ENCODE measurements at regions not wholly inside any gene's neighbourhood (a gene's known extent, or its start where the extent isn't known, plus 50 kb on each side); places are given as distances from the start of the nearest gene placed in this dataset.
A peak's percentile ranks its signal among the peaks of the same experiment; 100 is the strongest.

- H3K27ac Mint-ChIP-seq (ENCODE audit: unreplicated experiment): no peak overlapping the region
- H3K27me3 Mint-ChIP-seq (ENCODE audit: unreplicated experiment): no peaks in the 10 kb centered on the region
- DNase-seq (ENCODE audit: extremely low spot score, unreplicated experiment): peak; percentile 27
- H3K4me3 Mint-ChIP-seq (ENCODE audit: unreplicated experiment): no peak overlapping the region
- peaks cover 16% of the 10 kb centered on the region for H3K9me3 Mint-ChIP-seq (ENCODE audit: unreplicated experiment)
- H3K4me1 Mint-ChIP-seq (ENCODE audit: unreplicated experiment): no peaks in the 10 kb centered on the region
- H3K36me3 Mint-ChIP-seq (ENCODE audit: unreplicated experiment): no peaks in the 10 kb centered on the region
- no peak for TF ChIP-seq CTCF (IDR thresholded peaks at IDR 0.05)
Observed at GRCh38 chr2:16160281-16161084, 220.1 kb downstream of the MYCN start.

GRCh38 chr2:16156411-16156810, 216.1 kb downstream of the MYCN start:
- Mint-ChIP-seq H3K4me1 (ENCODE audit: unreplicated experiment) (no peaks in the 10 kb centered on the region), H3K9me3 (ENCODE audit: unreplicated experiment) (peaks cover 11% of the 10 kb centered on the region), H3K27ac (ENCODE audit: unreplicated experiment) (no peak overlapping the region), H3K4me3 (ENCODE audit: unreplicated experiment) (no peak overlapping the region), H3K36me3 (ENCODE audit: unreplicated experiment) (no peaks in the 10 kb centered on the region), H3K27me3 (ENCODE audit: unreplicated experiment) (no peaks in the 10 kb centered on the region)
- TF ChIP-seq CTCF (IDR thresholded peaks at IDR 0.05): no peak
- no peak for DNase-seq (ENCODE audit: extremely low spot score, unreplicated experiment)

GRCh38 chr2:16155766-16156165, 215.4 kb downstream of the MYCN start:
- no peak overlapping the region for H3K27ac Mint-ChIP-seq (ENCODE audit: unreplicated experiment)
- H3K27me3 Mint-ChIP-seq (ENCODE audit: unreplicated experiment): no peaks in the 10 kb centered on the region
- H3K4me3 Mint-ChIP-seq (ENCODE audit: unreplicated experiment): no peak overlapping the region
- DNase-seq (ENCODE audit: extremely low spot score, unreplicated experiment): no peak
- peaks cover 17% of the 10 kb centered on the region for H3K9me3 Mint-ChIP-seq (ENCODE audit: unreplicated experiment)
- H3K36me3 Mint-ChIP-seq (ENCODE audit: unreplicated experiment): no peaks in the 10 kb centered on the region
- no peak for TF ChIP-seq CTCF (IDR thresholded peaks at IDR 0.05)
- H3K4me1 Mint-ChIP-seq (ENCODE audit: unreplicated experiment): no peaks in the 10 kb centered on the region

GRCh38 chr2:16155366-16155765, 215.0 kb downstream of the MYCN start:
- H3K27ac Mint-ChIP-seq (ENCODE audit: unreplicated experiment): no peak overlapping the region
- no peaks in the 10 kb centered on the region for H3K27me3 Mint-ChIP-seq (ENCODE audit: unreplicated experiment)
- no peak for TF ChIP-seq CTCF (IDR thresholded peaks at IDR 0.05)
- no peaks in the 10 kb centered on the region for H3K36me3 Mint-ChIP-seq (ENCODE audit: unreplicated experiment)
- H3K4me3 Mint-ChIP-seq (ENCODE audit: unreplicated experiment): no peak overlapping the region
- H3K9me3 Mint-ChIP-seq (ENCODE audit: unreplicated experiment): peaks cover 17% of the 10 kb centered on the region
- no peaks in the 10 kb centered on the region for H3K4me1 Mint-ChIP-seq (ENCODE audit: unreplicated experiment)
- no peak for DNase-seq (ENCODE audit: extremely low spot score, unreplicated experiment)

- DNase-seq (ENCODE audit: extremely low spot score, unreplicated experiment): no peak
- Mint-ChIP-seq H3K9me3 (ENCODE audit: unreplicated experiment) (peaks cover 14% of the 10 kb centered on the region), H3K4me1 (ENCODE audit: unreplicated experiment) (no peaks in the 10 kb centered on the region), H3K4me3 (ENCODE audit: unreplicated experiment) (no peak overlapping the region), H3K27me3 (ENCODE audit: unreplicated experiment) (no peaks in the 10 kb centered on the region), H3K36me3 (ENCODE audit: unreplicated experiment) (no peaks in the 10 kb centered on the region), H3K27ac (ENCODE audit: unreplicated experiment) (no peak overlapping the region)
- no peak for TF ChIP-seq CTCF (IDR thresholded peaks at IDR 0.05)
Observed at GRCh38 chr2:16154501-16155280, 214.3 kb downstream of the MYCN start.

Measured in osteocyte (in vitro differentiated cells).